GM18505 (cell line): ENCODE measurements at regions not wholly inside any gene's neighbourhood (a gene's known extent, or its start where the extent isn't known, plus 50 kb on each side); places are given as distances from the start of the nearest gene placed in this dataset.

ENCODE experiments used
- ATAC-seq: cut with Tn5 transposase; IDR thresholded peaks from one replicate; pipeline ENCODE4 v1.9.1; 2021; ENCODE audit not compliant: unreplicated experiment
- POLR2A ChIP-seq: IDR thresholded peaks from 4 replicates; pipeline ENCODE4 v1.6.1; 2011; ENCODE audit warnings: borderline replicate concordance; ENCODE audit not compliant: insufficient read depth, insufficient read length; ENCODE audit errors: extremely low read depth

- TF ChIP-seq POLR2A = no peak
- ATAC-seq = no peak
Observed at GRCh38 chr18:45374878-45375630, 240.2 kb upstream of the SLC14A2 start.

- no peak for ATAC-seq
- TF ChIP-seq POLR2A = no peak
Observed at GRCh38 chr18:45376193-45376592, 239.1 kb upstream of the SLC14A2 start.

- no peak for ATAC-seq
- no peak for TF ChIP-seq POLR2A
Observed at GRCh38 chr18:45378308-45378707, 237.0 kb upstream of the SLC14A2 start.

- TF ChIP-seq POLR2A = no peak
- ATAC-seq = no peak
Observed at GRCh38 chr18:45378933-45379332, 236.3 kb upstream of the SLC14A2 start.

- peak; percentile 84 for ATAC-seq
- TF ChIP-seq POLR2A = no peak
Observed at GRCh38 chr18:45379903-45380302, 235.4 kb upstream of the SLC14A2 start.

GRCh38 chr18:45381282-45381681, 234.0 kb upstream of the SLC14A2 start:
- TF ChIP-seq POLR2A = no peak
- ATAC-seq = no peak

GRCh38 chr18:45383228-45383627, 232.0 kb upstream of the SLC14A2 start:
- no peak for TF ChIP-seq POLR2A
- no peak for ATAC-seq

GRCh38 chr18:45384137-45384961, 230.9 kb upstream of the SLC14A2 start:
- peak; percentile 41 for ATAC-seq
- TF ChIP-seq POLR2A = no peak

GRCh38 chr18:45384962-45385315, 230.3 kb upstream of the SLC14A2 start:
- no peak for TF ChIP-seq POLR2A
- ATAC-seq = no peak

- no peak for TF ChIP-seq POLR2A
- no peak for ATAC-seq
Observed at GRCh38 chr18:45386041-45386655, 229.1 kb upstream of the SLC14A2 start.

- TF ChIP-seq POLR2A = no peak
- ATAC-seq = no peak
Observed at GRCh38 chr18:45387229-45387628, 228.0 kb upstream of the SLC14A2 start.

- TF ChIP-seq POLR2A = no peak
- no peak for ATAC-seq
Observed at GRCh38 chr18:45398448-45398847, 216.8 kb upstream of the SLC14A2 start.

GRCh38 chr18:45399146-45399545, 216.1 kb upstream of the SLC14A2 start:
- TF ChIP-seq POLR2A = no peak
- ATAC-seq = no peak
